GM23338 (cell line): ENCODE measurements at regions not wholly inside any gene's neighbourhood (a gene's known extent, or its start where the extent isn't known, plus 50 kb on each side); places are given as distances from the start of the nearest gene placed in this dataset.

Experiments used
- CREB1 ChIP-seq: fragments of 250-450 bp; sonication (Bioruptor Pico); IDR thresholded peaks from 2 replicates; pipeline ENCODE4 v1.5.0; 2020; ENCODE audit warnings: low read depth, mild to moderate bottlenecking, moderate library complexity
- CTCF ChIP-seq, 2 experiments: fragments of 200-600 bp in 1 of 2; sonication (generic) in 1 of 2; conservative IDR thresholded peaks; 2 replicates each; pipeline versions ENCODE4 v1.5.1 to v1.6.1; 2016 to 2017; ENCODE audit warnings: antibody characterized with exemption in 2 of 2, low read depth in 2 of 2, mild to moderate bottlenecking in 2 of 2, moderate library complexity in 1 of 2
- EZH2 ChIP-seq: fragments of 200-600 bp; sonication (generic); IDR thresholded peaks from one replicate; pipeline ENCODE4 v1.8.0; 2017; ENCODE audit warnings: antibody characterized with exemption, mild to moderate bottlenecking, low read depth; ENCODE audit not compliant: unreplicated experiment
- EZH2phosphoT487 ChIP-seq: fragments of 200-600 bp; sonication (generic); IDR thresholded peaks from one replicate; pipeline ENCODE4 v1.8.1; 2018; ENCODE audit warnings: antibody characterized with exemption; ENCODE audit not compliant: unreplicated experiment
- POLR2AphosphoS5 ChIP-seq: IDR thresholded peaks from 2 replicates; pipeline ENCODE4 v1.6.1; 2016; ENCODE audit warnings: antibody characterized with exemption, low read depth
- TF ChIP-seq, protein P1 (sequence below): IDR thresholded peaks from one replicate; pipeline ENCODE4 v1.6.1; 2018; ENCODE audit warnings: antibody characterized with exemption; ENCODE audit not compliant: unreplicated experiment

DNA sequence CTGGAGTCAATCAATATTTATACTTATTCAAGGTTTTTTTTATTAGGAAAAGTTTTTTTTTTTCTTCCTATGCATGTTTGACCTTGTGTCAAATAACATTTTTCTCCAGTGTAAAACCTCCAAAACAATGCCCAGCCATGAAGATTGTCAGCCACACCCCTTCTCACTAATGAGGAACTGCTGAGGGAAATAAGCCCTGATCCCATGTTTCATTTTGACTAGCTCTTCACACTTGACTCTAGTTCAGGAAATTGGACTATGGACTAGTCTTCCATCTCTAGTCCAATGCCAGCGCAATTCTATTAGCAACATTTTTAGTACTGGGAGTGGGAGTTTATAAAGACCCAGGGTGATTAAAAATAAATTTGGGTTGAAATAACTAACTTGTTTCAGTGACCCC is 275.6 kb upstream of the CXCR4 start:
- TF ChIP-seq CTCF (conservative IDR thresholded peaks at IDR 0.05; ENCODE audit: low read depth in 2 of 2) (no peak), EZH2 (no peak), CREB1 (no peak), POLR2AphosphoS5 (no peak), EZH2phosphoT487 (no peak)
- TF ChIP-seq, protein P1, sequence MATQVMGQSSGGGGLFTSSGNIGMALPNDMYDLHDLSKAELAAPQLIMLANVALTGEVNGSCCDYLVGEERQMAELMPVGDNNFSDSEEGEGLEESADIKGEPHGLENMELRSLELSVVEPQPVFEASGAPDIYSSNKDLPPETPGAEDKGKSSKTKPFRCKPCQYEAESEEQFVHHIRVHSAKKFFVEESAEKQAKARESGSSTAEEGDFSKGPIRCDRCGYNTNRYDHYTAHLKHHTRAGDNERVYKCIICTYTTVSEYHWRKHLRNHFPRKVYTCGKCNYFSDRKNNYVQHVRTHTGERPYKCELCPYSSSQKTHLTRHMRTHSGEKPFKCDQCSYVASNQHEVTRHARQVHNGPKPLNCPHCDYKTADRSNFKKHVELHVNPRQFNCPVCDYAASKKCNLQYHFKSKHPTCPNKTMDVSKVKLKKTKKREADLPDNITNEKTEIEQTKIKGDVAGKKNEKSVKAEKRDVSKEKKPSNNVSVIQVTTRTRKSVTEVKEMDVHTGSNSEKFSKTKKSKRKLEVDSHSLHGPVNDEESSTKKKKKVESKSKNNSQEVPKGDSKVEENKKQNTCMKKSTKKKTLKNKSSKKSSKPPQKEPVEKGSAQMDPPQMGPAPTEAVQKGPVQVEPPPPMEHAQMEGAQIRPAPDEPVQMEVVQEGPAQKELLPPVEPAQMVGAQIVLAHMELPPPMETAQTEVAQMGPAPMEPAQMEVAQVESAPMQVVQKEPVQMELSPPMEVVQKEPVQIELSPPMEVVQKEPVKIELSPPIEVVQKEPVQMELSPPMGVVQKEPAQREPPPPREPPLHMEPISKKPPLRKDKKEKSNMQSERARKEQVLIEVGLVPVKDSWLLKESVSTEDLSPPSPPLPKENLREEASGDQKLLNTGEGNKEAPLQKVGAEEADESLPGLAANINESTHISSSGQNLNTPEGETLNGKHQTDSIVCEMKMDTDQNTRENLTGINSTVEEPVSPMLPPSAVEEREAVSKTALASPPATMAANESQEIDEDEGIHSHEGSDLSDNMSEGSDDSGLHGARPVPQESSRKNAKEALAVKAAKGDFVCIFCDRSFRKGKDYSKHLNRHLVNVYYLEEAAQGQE = no peak
